GM12872 (cell line): ENCODE measurements at regions not wholly inside any gene's neighbourhood (a gene's known extent, or its start where the extent isn't known, plus 50 kb on each side); places are given as distances from the start of the nearest gene placed in this dataset.

Source experiments
- CTCF ChIP-seq: IDR thresholded peaks from 3 replicates; pipeline ENCODE4 v1.5.1; 2011; ENCODE audit warnings: low read depth, mild to moderate bottlenecking, low read length, moderate library complexity; ENCODE audit not compliant: insufficient read depth

DNA sequence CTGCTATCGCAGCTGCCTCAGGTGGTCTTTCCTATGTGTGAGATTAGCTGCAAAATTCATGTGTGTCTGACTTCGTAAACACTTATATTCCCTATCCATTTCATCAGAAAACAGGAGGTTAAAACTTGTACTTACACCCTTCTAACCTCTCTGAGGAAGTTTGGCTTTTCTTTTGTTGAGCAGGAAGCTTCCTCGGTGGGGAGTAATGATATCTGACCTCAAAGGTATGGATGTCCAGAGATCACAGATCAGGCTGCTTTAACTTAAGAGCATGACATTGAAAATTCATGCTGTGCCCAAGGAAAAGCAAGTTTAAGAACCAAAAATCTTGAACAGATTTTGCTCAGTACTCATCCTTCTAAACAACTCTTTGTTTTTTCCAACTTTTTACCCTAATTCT lies 429.1 kb downstream of the STIM2 start:
- TF ChIP-seq CTCF: no peak

DNA sequence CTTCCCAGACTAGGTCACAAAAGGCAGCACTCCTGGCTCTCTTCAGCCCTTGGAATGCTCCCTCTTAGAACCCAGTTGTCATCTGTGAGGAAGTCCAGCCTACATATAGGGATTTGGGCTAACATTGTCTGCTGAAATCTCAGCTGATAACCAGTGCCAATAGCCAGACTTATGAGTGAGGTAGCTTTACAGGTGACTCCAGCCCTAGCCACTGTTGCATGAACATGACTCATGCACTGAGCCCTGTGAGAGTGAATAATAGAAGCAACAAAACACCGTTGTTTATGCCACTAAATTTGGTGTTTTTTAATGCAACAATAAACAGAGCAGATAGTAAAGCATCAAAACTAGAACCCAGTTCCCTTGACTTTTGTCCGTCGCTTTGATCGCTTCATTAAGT lies 433.2 kb downstream of the STIM2 start:
- no peak for TF ChIP-seq CTCF

GRCh38 chr4:27304751-27305150 lies 444.1 kb downstream of the STIM2 start:
- TF ChIP-seq CTCF: no peak

DNA sequence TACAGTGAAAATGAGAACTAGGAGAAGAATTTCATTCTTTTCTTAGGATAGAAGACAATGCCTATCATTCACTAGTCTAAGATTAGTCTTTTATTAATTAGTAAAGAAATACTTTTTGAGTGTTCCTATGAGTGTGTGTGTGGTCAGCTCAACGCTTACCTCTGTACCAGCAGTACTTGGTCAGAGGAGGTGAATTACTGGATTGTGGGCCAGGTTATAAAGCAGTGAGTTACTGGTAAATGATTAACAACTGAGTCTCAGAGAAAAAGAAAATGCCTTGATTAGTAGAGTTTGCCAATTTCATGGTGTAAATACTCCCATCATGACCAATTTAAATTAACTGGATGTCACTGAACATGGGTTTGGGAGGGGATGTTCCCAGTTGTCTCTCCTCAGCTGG lies 444.6 kb downstream of the STIM2 start:
- TF ChIP-seq CTCF: no peak

- no peak for TF ChIP-seq CTCF
These were observed 447.7 kb downstream of the STIM2 start for GRCh38 chr4:27308379-27308778.

- no peak for TF ChIP-seq CTCF
These were observed 455.0 kb downstream of the STIM2 start for GRCh38 chr4:27315625-27316024.

GRCh38 chr4:27316176-27316575 lies 455.5 kb downstream of the STIM2 start:
- no peak for TF ChIP-seq CTCF

GRCh38 chr4:27318740-27319139 lies 458.1 kb downstream of the STIM2 start:
- TF ChIP-seq CTCF: 0 out of 3 replicates have a peak, but pooled peaks have one; percentile 32
